NB4 (cell line): ENCODE measurements at regions not wholly inside any gene's neighbourhood (a gene's known extent, or its start where the extent isn't known, plus 50 kb on each side); places are given as distances from the start of the nearest gene placed in this dataset.
A peak's percentile ranks its signal among the peaks of the same experiment; 100 is the strongest.

ENCODE experiments used
- DNase-seq: peaks from one replicate; pipeline ENCODE4 v3.0.0; 2010; ENCODE audit warnings: low read depth
- H3K4me3 ChIP-seq: one replicate; pipeline ENCODE4 v1.5.1; 2011; ENCODE audit warnings: mild to moderate bottlenecking, low read depth, low read length, moderate library complexity
- MYC ChIP-seq: IDR thresholded peaks from 2 replicates; pipeline ENCODE4 v1.6.1; 2011; ENCODE audit warnings: low read depth, low read length
- POLR2A ChIP-seq: IDR thresholded peaks from 2 replicates; pipeline ENCODE4 v1.6.1; 2011; ENCODE audit warnings: mild to moderate bottlenecking; ENCODE audit not compliant: insufficient read length; ENCODE audit errors: extremely low read depth
- TF ChIP-seq, protein P1 (sequence below): IDR thresholded peaks from 2 replicates; pipeline ENCODE4 v1.6.1; 2011; ENCODE audit warnings: low read depth, low read length
- TF ChIP-seq, protein P2 (sequence below): IDR thresholded peaks from one replicate; pipeline ENCODE4 v1.5.1; 2012; ENCODE audit warnings: low read depth, low read length

DNA sequence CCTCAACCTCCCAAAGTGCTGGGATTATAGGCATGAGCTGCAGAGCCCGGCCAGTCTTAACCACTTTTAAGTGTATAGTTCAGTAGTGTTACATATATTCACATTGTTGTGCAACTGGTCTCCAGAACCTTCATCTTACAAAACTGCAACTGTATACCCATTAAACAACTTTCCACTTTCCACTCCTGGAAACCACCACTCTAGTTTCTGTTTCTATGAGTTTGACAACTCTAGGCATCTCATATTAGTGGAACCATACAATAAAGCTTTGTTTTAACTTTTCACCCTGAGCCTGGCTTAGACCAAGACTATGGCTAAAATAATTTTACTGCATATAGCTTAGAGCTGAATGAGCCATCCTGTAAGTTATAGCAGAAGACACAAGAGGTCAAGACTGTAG, 108.0 kb upstream of the GOT2 start:
- no peak overlapping the region for H3K4me3 ChIP-seq
- TF ChIP-seq, protein P1, sequence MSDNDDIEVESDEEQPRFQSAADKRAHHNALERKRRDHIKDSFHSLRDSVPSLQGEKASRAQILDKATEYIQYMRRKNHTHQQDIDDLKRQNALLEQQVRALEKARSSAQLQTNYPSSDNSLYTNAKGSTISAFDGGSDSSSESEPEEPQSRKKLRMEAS: no peak
- no peak for TF ChIP-seq POLR2A
- TF ChIP-seq, protein P2, sequence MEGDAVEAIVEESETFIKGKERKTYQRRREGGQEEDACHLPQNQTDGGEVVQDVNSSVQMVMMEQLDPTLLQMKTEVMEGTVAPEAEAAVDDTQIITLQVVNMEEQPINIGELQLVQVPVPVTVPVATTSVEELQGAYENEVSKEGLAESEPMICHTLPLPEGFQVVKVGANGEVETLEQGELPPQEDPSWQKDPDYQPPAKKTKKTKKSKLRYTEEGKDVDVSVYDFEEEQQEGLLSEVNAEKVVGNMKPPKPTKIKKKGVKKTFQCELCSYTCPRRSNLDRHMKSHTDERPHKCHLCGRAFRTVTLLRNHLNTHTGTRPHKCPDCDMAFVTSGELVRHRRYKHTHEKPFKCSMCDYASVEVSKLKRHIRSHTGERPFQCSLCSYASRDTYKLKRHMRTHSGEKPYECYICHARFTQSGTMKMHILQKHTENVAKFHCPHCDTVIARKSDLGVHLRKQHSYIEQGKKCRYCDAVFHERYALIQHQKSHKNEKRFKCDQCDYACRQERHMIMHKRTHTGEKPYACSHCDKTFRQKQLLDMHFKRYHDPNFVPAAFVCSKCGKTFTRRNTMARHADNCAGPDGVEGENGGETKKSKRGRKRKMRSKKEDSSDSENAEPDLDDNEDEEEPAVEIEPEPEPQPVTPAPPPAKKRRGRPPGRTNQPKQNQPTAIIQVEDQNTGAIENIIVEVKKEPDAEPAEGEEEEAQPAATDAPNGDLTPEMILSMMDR: no peak
- TF ChIP-seq MYC: no peak

DNA sequence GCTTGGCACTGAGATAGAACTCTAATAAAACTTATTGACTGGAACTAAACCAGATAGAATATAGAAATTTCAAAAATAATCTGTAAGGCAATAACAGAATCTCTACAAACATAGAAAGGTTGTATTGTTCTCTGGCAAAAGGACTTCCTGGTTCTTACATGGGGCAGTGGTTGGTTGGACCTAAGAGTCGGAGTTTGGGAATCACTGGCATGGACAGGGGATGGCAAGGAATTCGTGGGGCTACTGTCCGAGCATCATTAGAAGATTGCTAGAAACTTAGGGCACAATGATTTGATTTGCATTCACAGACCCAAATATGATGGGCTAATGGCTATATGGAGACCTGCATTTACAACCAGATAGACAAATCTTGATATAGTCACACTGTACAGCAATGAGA, 103.8 kb upstream of the GOT2 start:
- H3K4me3 ChIP-seq: no peak overlapping the region
- TF ChIP-seq, protein P2: no peak
- TF ChIP-seq, protein P1: no peak
- TF ChIP-seq POLR2A (no peak), MYC (no peak)
- no peak for DNase-seq

More for the DNA sequence above, 108.0 kb upstream of the GOT2 start:
- DNase-seq: no peak

DNA sequence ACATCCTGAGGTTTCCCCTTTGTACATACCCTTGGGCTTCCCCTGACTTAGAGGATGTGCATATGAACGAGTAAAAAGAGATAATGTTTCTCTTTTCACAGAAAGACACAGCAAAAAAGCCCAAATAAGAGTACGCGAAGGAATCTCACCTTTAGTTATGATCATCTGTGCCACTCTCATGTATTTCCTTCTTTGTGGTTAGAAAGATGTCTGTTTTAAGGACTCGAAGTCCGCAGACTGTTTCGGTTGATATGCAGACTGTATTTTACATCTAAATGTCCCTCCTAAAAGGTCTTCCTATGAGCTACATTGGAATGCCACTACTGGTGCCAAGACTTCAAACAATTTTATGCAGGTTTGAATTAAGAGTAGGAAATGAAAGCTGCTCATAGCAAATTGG, 102.3 kb upstream of the GOT2 start:
- TF ChIP-seq, protein P1: no peak
- TF ChIP-seq POLR2A: no peak
- no peak for TF ChIP-seq MYC
- TF ChIP-seq, protein P2: no peak
- no peak for DNase-seq
- H3K4me3 ChIP-seq: no peak overlapping the region

DNA sequence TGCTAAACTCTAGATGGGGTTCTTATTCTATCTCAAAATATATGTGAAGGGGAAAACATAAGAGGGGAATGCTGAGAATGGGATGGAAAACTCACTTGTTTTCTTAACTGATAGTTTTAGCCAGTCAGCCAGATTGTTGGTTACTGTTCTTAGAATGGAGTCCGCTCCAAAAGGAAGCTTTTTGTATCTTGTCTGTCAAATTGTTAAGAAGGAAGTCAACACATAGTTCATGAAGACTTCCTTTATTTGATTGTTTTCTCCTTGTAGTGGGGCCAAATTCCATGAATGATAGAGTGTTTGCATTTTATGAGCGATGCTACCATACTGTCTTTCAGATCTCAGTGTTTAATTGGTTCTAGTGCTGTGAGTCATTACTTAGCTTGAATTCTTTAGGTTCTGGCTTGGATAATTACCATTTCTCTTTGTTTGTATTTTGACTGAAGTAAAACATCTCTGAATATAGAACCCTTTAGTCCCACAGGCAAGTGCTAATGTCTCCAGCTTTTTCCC, 98.3 kb upstream of the GOT2 start:
- no peak overlapping the region for H3K4me3 ChIP-seq
- TF ChIP-seq, protein P1: no peak
- TF ChIP-seq, protein P2: no peak
- TF ChIP-seq MYC: no peak
- TF ChIP-seq POLR2A: no peak
- no peak for DNase-seq

DNA sequence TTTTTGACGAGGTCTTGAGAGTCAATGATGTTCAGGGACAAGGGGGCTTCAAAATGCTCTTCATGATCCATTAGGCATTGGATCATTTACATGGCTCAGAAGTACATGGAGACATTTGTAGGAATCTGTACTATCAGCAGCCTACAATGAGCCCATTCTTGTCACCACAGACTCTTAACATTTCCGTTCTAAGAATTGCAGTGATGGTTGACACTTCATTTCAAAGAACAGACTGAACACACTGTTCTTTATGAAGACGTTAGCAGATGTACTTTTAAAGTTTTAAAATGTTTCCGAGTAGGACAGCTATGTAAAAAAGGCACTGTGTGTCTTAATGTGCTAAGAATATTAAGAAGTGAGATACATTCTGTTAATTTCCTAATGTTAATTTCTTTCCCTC, 97.3 kb upstream of the GOT2 start:
- TF ChIP-seq POLR2A: no peak
- TF ChIP-seq, protein P2: no peak
- TF ChIP-seq, protein P1: no peak
- no peak for TF ChIP-seq MYC
- no peak overlapping the region for H3K4me3 ChIP-seq
- no peak for DNase-seq

DNA sequence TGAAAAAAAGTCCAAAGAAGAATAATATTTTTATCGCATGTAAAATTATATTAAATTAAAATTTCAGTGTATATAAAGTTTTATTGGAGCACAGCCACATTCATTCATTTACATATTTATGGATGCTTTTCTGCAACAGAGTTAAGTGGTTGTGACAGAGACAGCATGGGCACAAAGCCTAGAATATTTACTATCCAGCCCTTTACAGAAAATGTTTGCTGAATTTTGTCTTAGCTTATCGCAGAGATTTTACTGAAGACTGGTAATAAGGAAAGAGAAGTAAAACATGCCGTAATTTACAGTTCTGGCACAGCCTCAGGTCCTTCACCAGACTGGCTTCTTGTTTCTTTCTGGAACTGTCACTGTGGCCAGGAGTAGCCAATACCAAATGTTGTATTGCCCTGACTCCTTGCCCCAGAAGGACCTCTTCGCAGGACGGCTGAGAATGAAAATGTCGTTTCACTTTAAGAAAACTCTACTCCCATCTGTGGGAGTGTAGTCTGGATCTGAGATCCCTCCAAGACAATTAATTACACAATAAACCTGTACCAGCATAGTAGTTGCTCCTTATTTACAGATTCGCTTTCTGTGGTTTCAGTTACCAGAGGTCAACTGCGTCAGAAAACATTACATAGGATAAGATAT, 94.9 kb upstream of the GOT2 start:
- peak; percentile 19 for DNase-seq
- no peak for TF ChIP-seq POLR2A
- no peak for TF ChIP-seq MYC
- TF ChIP-seq, protein P1: no peak
- TF ChIP-seq, protein P2: no peak
- no peak overlapping the region for H3K4me3 ChIP-seq
